ENCODE measurements at regions not wholly inside any gene's neighbourhood (a gene's known extent, or its start where the extent isn't known, plus 50 kb on each side); places are given as distances from the start of the nearest gene placed in this dataset.

DNA sequence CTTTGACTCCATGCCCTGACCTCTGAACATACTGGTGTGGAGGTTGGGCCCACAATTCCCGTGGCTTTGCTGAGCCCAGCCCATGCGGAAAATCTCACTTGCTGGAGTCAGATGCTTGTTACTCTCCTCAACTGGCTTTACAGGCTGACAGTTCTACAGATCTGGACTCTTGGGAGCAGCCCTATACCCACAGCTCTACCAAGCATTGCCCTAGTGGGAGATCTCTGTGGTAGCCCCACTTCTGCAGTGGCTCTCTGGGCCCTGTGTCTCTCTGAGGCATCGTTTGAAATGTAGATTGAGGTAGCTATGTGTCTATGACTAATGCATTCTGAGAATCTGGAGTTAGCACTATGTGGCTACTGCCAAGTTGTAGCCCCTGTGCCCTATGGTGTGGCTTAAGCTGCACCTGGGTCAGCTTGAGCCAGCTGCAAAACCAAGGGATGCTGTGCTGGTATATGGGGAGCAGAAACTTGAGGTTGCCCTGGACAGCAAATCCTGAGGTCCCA is 625.8 kb upstream of the ALCAM start:
- 43% methylated on average over 3 of the region's 3 CpGs for WGBS (ENCODE audit: missing lambda C conversion rate)
- Histone ChIP-seq H3K4me1 (no peaks in the 10 kb centered on the region), H3K4me2 (no peak overlapping the region), H3K9me3 (no peaks in the 10 kb centered on the region), H3K27ac (no peak overlapping the region), H3K4me3 (no peak overlapping the region)
- POLR2A ChIA-PET = no interaction called here
- CTCF ChIA-PET = interaction anchor here (0.6 kb wide), 1 partner anchor 1764 kb away, joined by 4 read pairs; no protein-coding TSS in a partner anchor
- TF ChIP-seq POLR2A (IDR thresholded peaks at IDR 0.05; ENCODE audit: low read length) = no peak
- no peak for TF ChIP-seq HOXA7 (CRISPR knock-in tag; IDR thresholded peaks at IDR 0.05)
- TF ChIP-seq EP300 (IDR thresholded peaks at IDR 0.05) = no peak
- no peak for TF ChIP-seq NR3C1 (IDR thresholded peaks at IDR 0.05)
- TF ChIP-seq ESRRA (IDR thresholded peaks at IDR 0.05; ENCODE audit: borderline replicate concordance, low read length) = no peak
- TF ChIP-seq ZNF302 (CRISPR knock-in tag; IDR thresholded peaks at IDR 0.05) = no peak
- TF ChIP-seq POLR2AphosphoS2 (conservative IDR thresholded peaks at IDR 0.05; ENCODE audit: low read length) = no peak
- no peak for TF ChIP-seq NFE2L2 (conservative IDR thresholded peaks at IDR 0.05; ENCODE audit: low read length)
- no peak for DNase-seq (ENCODE audit: low read depth in 1 of 2, low spot score in 1 of 2)
- no peak for FAIRE-seq
- no peak; a peak in 1 of 6 replicates for ATAC-seq

- no peak overlapping the region for H3K27ac ChIP-seq
- CTCF ChIA-PET = no interaction called here
- FAIRE-seq = no peak
Observed at GRCh38 chr3:104742044-104742443, 624.7 kb upstream of the ALCAM start.

GRCh38 chr3:104745313-104745712 is 621.4 kb upstream of the ALCAM start:
- Histone ChIP-seq H3K9me3 (no peaks in the 10 kb centered on the region), H3K27ac (no peak overlapping the region), H3K4me3 (no peak overlapping the region), H3K4me2 (no peak overlapping the region), H3K4me1 (no peaks in the 10 kb centered on the region)
- ChIA-PET CTCF (no interaction called here), POLR2A (no interaction called here)
- FAIRE-seq (no peak), DNase-seq (ENCODE audit: low read depth in 1 of 2, low spot score in 1 of 2) (no peak), ATAC-seq (no peak)
- 21% methylated on average over 3 of the region's 3 CpGs for WGBS (ENCODE audit: missing lambda C conversion rate)
- TF ChIP-seq PBX3 (IDR thresholded peaks at IDR 0.05) = no peak
- no peak for TF ChIP-seq TP53 (CRISPR knock-in tag; IDR thresholded peaks at IDR 0.05)
- no peak for TF ChIP-seq FOSB (CRISPR knock-in tag; IDR thresholded peaks at IDR 0.05)
- TF ChIP-seq ESRRA (IDR thresholded peaks at IDR 0.05; ENCODE audit: borderline replicate concordance, low read length) = no peak
- TF ChIP-seq EHF (CRISPR knock-in tag; IDR thresholded peaks at IDR 0.05) = no peak
- TF ChIP-seq HOXB5 (CRISPR knock-in tag; IDR thresholded peaks at IDR 0.05) = no peak
- no peak for TF ChIP-seq CHD4 (IDR thresholded peaks at IDR 0.05; ENCODE audit: borderline replicate concordance)
- TF ChIP-seq, protein P1, sequence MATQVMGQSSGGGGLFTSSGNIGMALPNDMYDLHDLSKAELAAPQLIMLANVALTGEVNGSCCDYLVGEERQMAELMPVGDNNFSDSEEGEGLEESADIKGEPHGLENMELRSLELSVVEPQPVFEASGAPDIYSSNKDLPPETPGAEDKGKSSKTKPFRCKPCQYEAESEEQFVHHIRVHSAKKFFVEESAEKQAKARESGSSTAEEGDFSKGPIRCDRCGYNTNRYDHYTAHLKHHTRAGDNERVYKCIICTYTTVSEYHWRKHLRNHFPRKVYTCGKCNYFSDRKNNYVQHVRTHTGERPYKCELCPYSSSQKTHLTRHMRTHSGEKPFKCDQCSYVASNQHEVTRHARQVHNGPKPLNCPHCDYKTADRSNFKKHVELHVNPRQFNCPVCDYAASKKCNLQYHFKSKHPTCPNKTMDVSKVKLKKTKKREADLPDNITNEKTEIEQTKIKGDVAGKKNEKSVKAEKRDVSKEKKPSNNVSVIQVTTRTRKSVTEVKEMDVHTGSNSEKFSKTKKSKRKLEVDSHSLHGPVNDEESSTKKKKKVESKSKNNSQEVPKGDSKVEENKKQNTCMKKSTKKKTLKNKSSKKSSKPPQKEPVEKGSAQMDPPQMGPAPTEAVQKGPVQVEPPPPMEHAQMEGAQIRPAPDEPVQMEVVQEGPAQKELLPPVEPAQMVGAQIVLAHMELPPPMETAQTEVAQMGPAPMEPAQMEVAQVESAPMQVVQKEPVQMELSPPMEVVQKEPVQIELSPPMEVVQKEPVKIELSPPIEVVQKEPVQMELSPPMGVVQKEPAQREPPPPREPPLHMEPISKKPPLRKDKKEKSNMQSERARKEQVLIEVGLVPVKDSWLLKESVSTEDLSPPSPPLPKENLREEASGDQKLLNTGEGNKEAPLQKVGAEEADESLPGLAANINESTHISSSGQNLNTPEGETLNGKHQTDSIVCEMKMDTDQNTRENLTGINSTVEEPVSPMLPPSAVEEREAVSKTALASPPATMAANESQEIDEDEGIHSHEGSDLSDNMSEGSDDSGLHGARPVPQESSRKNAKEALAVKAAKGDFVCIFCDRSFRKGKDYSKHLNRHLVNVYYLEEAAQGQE (IDR thresholded peaks at IDR 0.05) = no peak
- no peak for TF ChIP-seq MYC (IDR thresholded peaks at IDR 0.05; ENCODE audit: borderline replicate concordance, low read length)
- no peak for TF ChIP-seq NR3C1 (IDR thresholded peaks at IDR 0.05)
- TF ChIP-seq, protein P2, sequence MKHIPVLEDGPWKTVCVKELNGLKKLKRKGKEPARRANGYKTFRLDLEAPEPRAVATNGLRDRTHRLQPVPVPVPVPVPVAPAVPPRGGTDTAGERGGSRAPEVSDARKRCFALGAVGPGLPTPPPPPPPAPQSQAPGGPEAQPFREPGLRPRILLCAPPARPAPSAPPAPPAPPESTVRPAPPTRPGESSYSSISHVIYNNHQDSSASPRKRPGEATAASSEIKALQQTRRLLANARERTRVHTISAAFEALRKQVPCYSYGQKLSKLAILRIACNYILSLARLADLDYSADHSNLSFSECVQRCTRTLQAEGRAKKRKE (CRISPR knock-in tag; IDR thresholded peaks at IDR 0.05; ENCODE audit: low read depth) = no peak
- TF ChIP-seq NPAS2 (CRISPR knock-in tag; IDR thresholded peaks at IDR 0.05; ENCODE audit: borderline replicate concordance) = no peak
- no peak for TF ChIP-seq POLR2A (IDR thresholded peaks at IDR 0.05; ENCODE audit: low read length)
- TF ChIP-seq HOXB13 (CRISPR knock-in tag; IDR thresholded peaks at IDR 0.05; ENCODE audit: low read depth) = no peak
- TF ChIP-seq BHLHE40 (IDR thresholded peaks at IDR 0.05; ENCODE audit: low read depth, low read length) = no peak

More at GRCh38 chr3:104742044-104742443, 624.7 kb upstream of the ALCAM start:
- Histone ChIP-seq H3K4me2 (no peak overlapping the region), H3K9me3 (no peaks in the 10 kb centered on the region), H3K4me1 (no peaks in the 10 kb centered on the region), H3K4me3 (no peak overlapping the region)
- ATAC-seq (no peak), DNase-seq (ENCODE audit: low read depth in 1 of 2, low spot score in 1 of 2) (no peak)
- TF ChIP-seq FOSL2 (IDR thresholded peaks at IDR 0.05) = no peak
- TF ChIP-seq FOSL2 (CRISPR knock-in tag; IDR thresholded peaks at IDR 0.05) = no peak
- no peak for TF ChIP-seq GATA3 (IDR thresholded peaks at IDR 0.05; ENCODE audit: borderline replicate concordance)
- TF ChIP-seq KDM1A (IDR thresholded peaks at IDR 0.05; ENCODE audit: low read depth) = no peak
- no peak for TF ChIP-seq PHF8 (IDR thresholded peaks at IDR 0.05; ENCODE audit: borderline replicate concordance, low read depth)
- TF ChIP-seq SREBF2 (IDR thresholded peaks at IDR 0.05) = no peak
- TF ChIP-seq MAFK (IDR thresholded peaks at IDR 0.05; ENCODE audit: partially characterized antibody) = no peak
- TF ChIP-seq NFE2L2 (conservative IDR thresholded peaks at IDR 0.05; ENCODE audit: low read length) = no peak
- no peak for TF ChIP-seq HES2 (IDR thresholded peaks at IDR 0.05)
- TF ChIP-seq TFCP2L1 (CRISPR knock-in tag; IDR thresholded peaks at IDR 0.05) = no peak
- TF ChIP-seq CBX2 (IDR thresholded peaks at IDR 0.05; ENCODE audit: borderline replicate concordance, low read depth) = no peak
- TF ChIP-seq PBX3 (IDR thresholded peaks at IDR 0.05) = no peak
- no peak for TF ChIP-seq HEYL (CRISPR knock-in tag; IDR thresholded peaks at IDR 0.05)
- TF ChIP-seq, protein P3, sequence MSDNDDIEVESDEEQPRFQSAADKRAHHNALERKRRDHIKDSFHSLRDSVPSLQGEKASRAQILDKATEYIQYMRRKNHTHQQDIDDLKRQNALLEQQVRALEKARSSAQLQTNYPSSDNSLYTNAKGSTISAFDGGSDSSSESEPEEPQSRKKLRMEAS (IDR thresholded peaks at IDR 0.05) = no peak
- 12% methylated on average over 2 of the region's 2 CpGs for WGBS (ENCODE audit: missing lambda C conversion rate)
- POLR2A ChIA-PET = no interaction called here

Measured in A549 (cell line).